GM18517 (cell line): ENCODE measurements at regions not wholly inside any gene's neighbourhood (a gene's known extent, or its start where the extent isn't known, plus 50 kb on each side); places are given as distances from the start of the nearest gene placed in this dataset.
"Not testable (repeated sequence)": the region's sequence is repeated elsewhere in the genome, so short reads cannot be mapped to it uniquely, and the experiment has no call there.

Experiments used
- ATAC-seq: cut with Tn5 transposase; IDR thresholded peaks from one replicate; pipeline ENCODE4 v1.9.1; 2021; ENCODE audit warnings: mild to moderate bottlenecking, moderate library complexity; ENCODE audit not compliant: unreplicated experiment

DNA sequence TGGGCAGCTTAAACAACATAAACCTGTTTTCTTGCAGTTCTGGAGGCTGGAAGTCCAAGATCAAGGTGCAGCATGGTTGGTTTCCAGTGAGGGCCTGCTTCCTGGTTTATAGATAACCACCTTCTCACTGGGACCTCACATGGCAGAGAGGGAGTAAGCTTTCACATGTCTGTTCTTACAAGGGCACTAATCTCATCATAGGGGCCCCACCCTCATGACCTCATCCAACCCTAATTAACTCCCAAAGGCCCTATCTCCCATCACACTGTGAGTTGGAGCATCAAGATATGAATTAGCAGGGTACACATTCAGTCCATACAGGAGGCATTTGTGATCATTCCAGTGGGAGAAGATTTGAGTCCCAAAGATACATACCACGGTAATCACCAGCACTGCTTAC lies 50.5 kb upstream of the GRIN2A start:
- ATAC-seq = no peak

DNA sequence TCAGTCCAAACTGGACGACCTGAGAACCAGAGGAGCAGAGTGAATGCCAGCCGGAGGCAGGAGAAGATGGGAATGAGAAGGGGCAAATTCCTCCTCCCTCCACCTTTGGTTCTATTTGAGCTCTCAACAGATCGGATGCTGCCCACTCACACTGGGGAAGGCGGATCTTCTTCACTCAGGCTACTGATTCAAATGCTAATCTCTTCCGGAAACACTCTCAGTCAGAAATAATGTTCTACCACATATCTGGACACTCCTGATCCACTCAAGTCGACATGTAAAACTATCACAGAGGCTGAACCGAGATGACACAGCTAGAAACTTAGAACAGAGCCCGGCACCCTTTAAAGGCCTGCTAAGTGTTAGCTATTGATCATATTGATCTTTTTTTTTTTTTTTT lies 57.4 kb upstream of the GRIN2A start:
- ATAC-seq = no peak

DNA sequence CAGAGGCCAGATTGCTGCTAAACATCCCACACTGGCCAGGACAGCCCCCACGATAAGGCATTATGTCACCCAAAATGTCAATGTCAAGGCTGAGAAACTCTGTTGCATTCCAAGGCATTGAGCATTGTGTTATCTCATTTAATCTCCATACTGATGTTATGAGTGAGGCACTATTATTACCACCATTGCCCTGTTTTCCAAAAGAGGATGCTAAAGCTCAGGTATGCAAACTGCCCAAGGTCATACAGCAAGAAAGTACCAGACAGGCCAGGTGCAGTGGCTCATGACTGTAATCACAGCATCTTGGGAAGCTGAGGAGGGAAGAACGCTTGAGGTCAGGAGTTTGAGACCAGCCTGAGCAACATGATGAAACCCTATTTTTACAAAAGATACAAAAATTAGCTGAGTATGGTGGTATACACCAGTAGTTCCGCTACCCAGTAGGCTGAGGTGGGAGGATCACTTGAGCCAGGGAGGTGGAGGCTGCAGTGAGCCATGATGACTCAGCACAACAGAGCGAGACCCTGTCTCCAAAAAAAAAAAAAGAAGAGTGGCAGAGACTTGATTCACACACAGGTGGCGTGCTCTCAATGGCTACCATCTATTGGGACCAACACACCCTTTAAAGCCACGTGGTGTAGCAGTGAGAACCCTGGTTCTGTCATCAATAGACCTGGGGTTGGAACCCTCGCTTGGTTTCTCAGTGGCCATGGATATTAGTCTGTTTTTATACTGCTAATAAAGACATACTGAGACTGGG lies 58.8 kb upstream of the GRIN2A start:
- ATAC-seq = no peak

DNA sequence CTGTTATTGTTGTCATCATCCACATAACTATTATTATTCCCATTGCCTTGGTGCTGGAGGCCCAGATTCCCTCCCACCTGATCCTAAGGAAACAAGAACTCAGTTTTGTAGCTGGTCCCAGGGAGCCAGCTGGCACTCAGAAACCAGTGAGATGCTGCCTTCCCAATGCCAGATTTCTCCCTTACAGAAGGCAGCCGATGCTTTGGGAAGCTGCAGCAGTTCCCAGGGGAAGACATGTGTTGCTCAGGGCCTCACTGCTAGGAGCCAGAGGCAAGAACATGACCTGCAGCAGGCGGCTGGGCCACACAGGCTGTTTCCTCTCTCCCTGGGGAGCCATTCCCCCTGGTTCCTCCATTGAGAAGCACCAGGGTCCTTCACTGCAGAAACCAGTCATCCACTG lies 59.9 kb upstream of the GRIN2A start:
- ATAC-seq = no peak

GRCh38 chr16:10242916-10243315 lies 60.7 kb upstream of the GRIN2A start:
- no peak for ATAC-seq

DNA sequence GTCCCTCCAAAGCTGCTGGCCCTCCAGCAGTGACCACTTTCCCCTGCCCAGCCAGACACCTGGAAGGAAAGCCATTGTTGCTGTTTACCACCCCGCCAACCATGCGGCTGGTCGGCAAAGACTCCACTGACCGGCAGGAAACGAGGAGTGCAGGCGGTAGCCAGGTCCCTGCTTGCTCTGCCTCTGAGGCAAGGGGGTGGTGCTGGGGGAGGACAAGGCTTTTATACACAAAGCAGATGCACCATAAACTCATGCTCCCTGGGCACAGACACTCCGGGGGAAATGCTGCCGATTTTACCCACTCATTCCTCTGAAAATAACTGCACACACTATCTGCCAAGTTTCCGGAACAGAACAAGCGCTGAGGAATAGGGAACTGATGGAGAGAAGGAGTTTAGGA lies 62.8 kb upstream of the GRIN2A start:
- no peak for ATAC-seq

DNA sequence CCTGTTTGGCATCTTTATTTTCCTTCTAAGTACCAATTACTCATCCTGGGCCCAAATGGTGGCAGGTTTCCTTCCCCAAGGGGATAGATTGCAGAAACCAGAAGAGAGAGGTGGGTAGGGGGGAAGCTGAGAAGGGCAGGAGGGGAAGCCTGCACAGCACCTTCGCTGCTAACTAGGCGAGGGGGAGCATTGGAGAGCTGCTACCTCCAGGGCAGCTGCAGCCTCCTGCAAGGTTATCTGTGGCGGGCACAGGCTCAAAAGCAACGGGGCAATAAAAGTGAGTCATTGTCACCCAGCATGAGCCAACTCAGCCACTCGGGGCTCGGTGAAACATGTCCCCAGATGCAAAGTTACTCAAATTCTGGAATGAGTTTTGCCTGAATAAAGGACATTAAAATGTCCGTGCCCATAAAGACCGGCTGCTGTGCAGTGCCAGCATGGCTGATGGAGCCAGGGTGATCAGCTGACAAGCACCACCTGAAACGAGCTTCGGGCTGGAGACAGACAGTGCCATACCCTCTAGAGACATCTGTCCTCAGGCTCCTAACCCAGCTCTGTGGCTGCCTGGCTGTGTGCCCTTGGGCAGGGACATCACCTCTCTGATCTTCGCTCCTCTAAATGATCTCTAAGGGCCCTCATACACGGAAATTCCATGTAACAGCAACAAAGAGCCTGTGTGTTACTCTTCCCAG lies 68.1 kb upstream of the GRIN2A start:
- no peak for ATAC-seq

GRCh38 chr16:10252155-10252554 lies 69.9 kb upstream of the GRIN2A start:
- no peak for ATAC-seq

DNA sequence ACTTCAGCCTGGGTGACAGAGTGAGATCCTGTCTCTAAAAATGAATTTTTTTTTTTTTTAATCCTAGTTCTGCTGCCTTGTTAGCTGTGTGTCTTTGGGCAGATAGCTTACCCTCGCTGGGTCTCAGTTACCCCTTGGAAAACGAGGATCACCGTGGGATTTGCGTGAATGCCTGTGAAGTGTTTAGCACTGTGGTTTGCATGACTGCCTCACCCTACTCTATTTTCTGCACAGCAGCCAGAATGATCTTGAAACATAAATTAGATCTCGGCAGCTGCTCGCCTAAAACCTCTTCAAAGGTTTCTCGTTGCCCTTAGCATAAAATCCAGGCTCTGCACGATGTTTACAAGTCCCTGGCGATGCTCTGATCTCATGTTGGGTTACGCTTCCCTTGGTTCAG lies 71.2 kb upstream of the GRIN2A start:
- no peak for ATAC-seq

DNA sequence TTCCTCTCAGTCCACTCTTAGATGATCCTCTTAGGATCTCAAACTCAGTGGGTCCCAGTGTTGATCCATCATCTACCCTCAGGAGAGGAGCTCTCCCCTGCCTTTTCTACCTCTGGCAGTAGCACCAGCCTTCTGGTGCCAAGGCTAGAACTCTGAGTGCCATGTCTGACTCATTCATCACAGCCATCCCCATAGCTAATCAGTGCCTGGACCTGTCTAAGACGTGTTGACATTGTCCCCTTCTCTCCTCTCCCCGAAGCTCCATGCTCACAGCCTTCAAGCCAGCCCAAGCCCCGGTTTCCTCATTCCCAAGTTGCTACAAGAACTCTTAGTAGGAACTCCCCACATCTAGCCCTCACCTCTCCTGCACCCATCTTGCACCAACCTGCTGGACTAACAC lies 73.5 kb upstream of the GRIN2A start:
- ATAC-seq = no peak

DNA sequence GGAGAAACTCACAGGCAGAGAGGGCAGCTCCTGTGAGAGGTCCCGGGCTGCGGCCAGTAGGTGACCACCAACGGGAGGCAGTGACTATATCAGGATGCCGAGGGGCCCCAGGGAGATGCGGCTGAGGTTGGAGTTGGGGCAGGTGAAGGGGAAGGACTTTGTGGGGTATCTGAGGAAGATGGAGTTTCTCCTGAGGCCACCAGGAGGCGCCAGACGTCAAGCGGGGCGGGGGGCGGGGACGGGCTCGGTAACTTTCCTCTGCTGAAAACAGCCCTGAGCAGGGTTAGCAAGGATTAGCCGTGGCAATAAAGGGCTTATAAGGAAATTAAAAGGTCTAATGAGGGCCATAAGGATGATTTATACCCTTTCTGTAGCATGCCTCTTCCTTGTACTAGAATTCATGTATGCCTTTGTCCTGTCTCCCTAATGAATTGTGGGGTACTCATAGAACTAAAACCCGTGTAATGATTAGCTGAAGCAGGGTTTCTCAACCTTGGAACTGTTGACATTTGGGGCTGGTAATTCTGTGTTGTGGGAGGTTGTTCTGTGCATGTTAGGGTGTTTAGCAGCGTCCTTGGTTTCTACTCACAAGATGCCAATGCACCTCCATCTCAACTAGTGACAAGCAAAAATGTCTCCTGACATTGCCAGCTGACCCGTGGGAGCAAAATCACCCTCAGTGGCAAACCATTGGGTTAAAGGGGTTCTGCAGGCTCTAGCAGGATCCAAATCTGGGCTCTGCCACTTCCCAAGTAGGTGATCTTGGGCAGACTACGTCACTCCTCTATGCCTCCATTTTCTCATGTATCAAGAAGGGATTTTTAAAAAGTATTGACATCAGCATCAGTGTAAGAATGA lies 74.8 kb upstream of the GRIN2A start:
- no peak for ATAC-seq

- ATAC-seq = not testable (repeated sequence)
Observed at GRCh38 chr16:10257642-10258251, 75.5 kb upstream of the GRIN2A start.

- ATAC-seq = not testable (repeated sequence)
Observed at GRCh38 chr16:10258930-10259603, 76.8 kb upstream of the GRIN2A start.

DNA sequence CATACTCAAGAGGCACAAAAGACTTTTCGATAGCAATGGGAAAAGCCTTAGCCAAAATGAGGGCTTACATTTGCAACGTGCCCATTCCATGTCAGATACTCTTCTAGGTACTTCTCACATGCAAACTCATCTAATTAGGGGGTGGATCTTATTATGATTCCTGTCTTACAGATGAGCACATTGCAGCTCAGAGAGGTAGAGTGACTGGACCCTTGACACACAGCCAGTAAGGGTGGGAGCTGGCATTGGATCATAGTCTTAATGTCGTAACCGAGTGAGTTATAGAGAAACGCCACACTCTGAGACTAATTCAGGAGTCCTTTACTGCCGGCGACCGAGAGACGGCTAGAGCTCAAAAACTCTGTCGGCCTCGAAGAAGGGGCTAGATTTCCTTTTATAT lies 78.8 kb upstream of the GRIN2A start:
- ATAC-seq = no peak

DNA sequence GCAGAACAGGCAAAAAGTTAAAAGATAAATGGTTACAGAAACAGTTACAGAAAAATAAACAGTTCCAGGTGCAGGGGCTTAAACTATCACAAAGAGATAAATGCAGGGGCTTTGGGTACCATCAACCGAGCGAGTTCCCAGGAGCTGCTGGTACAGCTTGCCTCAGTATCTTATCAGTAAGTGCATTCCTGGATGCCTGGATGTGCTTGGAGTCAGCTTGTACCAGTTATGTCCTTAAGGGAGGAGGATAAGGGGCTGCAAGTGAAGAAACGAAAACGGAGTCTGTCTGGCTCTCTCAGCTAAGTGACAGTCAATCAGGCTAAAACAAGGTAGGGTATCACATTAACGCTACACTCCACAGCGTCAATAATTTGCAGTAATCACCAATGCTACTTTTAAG lies 79.3 kb upstream of the GRIN2A start:
- not testable (repeated sequence) for ATAC-seq

DNA sequence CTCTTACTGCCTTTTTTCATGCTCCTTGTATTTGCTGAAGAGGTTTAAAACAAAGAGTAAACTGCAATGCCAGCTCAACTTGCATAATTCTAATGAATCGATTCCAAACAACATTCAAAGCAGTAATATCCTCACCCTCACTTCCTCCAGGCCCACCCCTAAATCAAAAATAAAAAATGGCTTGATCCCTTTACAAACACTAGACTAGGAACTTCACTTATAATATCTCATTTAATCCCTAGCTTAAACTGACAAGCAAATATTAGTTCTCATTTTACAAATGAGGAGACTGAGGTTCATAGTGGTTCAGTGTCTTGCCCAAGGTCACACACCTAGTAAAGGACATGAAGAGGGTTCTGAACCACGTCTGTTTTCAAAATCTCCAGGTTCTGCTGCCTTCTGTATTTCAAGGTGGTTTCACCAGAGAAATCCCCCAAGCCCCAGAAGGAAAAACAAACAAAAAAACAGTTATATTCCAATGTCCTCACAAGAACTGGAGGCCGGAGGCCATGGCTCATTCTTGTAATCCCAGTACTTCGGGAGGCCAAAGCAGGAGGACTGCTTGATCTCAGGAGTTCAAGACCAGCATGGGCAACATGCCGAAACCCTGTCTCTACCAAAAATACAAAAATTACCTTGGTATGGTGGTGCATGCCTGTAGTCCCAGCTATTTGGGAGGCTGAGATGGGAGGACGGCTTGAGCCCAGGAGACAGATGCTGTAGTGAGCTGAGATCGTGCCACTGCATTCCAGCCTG lies 80.3 kb upstream of the GRIN2A start:
- ATAC-seq = no peak

- ATAC-seq = no peak
Observed at GRCh38 chr16:10265770-10266615, 83.8 kb upstream of the GRIN2A start.

- no peak for ATAC-seq
Observed at GRCh38 chr16:10266809-10267208, 84.6 kb upstream of the GRIN2A start.

GRCh38 chr16:10269632-10270031 lies 87.4 kb upstream of the GRIN2A start:
- no peak for ATAC-seq
